ENCODE measurements at regions not wholly inside any gene's neighbourhood (a gene's known extent, or its start where the extent isn't known, plus 50 kb on each side); places are given as distances from the start of the nearest gene placed in this dataset.
A peak's percentile ranks its signal among the peaks of the same experiment; 100 is the strongest.

DNA sequence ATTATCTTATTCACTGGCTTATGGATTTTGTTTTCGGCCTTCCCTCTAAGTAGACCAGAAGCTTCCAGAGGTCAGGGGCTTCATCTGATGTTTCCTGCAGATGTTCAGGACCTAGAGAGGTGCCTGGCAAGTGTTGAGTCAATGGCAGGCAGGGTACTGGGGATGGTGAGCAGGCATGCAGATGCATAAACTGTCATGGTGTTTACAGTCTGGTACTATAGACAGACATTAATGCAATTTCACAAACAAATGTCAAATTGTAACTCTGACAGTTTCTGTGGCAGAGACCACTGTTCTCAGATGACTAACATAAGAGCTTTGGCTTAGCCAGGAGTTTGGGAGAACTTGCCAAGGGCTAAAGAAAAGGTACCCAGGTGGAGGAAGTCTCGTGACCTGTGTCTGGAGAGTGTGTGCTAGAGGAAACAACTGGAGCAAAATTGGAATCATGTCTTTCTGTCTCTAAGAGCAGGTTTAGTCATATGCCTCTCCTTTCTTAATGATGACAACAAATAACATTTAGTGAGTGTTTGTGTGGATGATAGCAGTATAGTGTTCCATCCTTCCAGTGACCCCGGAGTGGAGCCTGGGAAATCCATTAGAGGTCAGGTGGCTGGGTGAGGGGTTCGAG, 53.7 kb upstream of the TRAK1 start:
- DNase-seq, result no peak

DNA sequence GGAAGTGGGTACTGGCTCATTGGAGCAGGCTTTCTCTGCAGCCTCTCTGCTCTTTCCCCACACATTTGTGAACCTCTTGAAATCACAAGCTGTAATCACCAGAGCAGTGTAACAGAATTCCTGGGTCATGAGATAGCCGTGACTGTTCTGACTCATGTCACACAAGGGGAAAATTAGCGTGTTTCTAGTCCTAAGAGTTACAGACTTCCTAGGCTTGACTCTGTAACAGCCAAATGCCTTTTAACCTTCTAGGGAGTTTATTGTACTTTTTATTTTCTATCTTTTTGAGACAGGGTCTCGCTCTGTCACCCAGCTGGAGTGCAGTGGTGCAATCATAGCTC, 54.7 kb upstream of the TRAK1 start:
- no peak for DNase-seq

DNA sequence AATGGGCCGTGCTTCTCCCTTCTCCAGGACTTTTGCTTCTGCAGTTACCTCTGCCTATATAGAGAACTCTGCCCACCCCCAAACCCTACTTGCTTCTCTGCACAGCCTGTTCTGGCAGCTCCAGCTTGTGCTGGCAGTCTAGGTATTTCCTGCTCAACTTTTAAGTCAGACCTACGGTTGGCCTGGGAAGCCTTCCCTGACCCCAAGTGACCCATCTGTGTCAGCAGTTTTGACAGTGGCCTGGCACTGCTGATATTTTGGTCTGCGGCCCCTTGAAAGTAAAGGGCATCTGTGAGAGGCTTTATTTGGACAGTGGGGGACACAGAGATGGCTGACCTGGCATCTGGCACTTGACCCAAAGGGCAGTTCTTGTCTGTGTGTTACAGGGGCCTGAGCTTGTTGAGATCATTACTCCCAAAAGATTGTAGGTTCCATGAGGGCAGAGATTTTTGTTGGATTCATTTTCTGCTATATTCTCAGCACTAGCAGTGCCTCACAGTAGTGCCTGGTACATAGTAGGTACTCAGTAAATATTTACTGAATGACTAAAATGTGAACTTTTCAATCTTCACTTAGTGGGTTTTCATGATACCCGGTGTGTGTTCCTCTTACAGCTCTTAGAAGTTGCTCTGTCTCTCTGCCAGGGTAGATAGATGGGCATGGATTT, 55.2 kb upstream of the TRAK1 start:
- DNase-seq, result no peak

DNA sequence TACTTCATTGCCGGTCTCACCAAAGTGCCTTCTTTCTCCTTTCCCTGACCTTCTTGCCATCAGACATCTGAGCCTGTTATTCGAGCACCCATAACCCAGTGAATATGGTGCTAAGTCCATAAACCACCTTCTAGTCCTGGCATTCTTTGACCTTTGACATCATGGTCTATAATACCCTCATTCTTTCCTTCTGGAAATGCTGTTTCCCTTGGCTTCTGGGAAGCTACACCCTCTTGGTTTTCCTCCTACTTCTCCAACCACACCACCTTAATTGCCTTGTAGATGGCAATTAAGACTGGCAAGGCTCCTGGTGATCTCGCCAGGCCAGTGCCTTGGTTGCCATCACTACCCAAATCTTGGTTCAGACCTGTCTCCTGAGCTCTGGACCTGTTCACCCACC, 56.1 kb upstream of the TRAK1 start:
- no peak for DNase-seq

DNA sequence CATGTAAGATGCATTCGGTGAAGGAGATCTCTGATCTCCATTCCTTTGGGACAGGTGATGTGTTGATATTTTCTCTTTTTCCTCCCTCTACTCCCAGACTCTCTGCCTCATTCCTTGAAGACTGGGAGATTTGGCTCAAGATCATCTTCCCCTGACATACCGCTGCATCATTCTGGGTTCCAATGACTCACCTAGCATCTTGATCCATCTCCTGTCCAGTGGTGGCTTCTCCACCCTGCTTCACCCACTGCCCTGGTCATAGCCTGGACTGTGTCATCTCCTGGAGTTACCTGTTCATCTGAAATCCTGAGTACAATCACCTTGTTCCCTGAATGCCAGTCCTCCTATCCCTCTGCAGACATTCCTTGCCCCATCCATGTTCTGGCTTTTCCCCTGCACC, 57.4 kb upstream of the TRAK1 start:
- no peak for DNase-seq

DNA sequence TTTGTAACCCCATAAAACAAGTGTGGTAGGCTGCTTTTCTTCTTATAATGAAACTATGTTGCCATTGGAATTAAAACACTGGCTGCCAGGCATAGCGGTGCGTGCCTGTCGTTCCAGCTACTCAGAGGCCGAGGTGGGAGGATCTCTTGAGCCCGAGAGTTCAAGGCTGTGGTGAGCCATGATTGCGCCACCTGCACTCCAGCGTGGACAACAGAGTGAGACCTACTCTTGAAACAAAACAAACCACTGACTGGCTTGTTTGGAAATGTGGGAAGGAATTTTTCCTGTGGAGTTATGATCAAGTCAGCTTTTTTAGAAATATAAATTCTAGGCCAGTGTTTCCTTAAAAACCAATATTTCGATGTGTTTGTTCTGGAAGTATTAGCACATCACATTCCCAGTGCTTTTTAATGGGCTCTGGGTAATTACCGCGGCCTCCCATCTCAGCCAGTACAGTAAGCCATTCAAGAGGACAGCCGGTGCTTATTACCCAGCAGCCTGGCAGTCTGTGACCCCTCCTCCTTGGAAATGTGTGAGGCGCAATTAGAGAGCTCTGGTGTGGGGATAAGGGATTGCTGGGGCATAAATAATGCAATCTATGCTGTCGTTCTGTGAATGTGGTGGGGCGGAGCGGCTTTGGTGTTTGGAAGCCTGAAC, 58.3 kb upstream of the TRAK1 start:
- DNase-seq, result no peak

DNA sequence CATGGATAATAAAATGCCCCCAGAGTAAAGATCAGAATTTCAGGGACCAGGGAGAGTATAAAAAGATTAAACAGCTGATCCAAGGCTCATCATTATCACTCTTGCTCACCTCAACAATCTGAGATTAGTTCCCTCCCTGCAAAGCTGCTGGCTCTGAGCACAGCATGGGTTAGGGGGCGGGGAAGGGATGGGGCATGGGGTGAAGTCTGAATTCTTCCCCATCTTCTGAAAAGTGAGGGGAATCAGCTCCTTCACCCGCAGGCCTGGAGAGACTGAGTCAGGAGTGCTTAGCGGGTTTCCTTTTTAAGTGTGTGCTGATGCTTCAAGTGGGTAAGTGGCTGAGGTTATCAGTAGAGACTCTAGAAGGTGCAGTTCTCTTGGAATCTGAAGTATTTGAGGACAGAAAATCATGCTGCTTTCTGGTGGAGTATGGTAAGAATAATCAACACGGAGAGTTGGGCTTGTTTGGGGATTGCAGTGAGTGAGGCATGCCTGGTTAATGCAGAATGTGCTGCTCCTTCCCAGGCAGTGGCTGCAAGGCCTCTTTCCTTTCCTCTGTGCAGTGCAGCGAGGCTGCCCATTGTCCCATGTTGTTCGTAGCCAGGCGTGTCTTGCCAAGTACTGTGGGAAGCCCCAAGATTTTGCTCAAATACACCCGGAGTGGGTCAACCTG, 59.2 kb upstream of the TRAK1 start:
- no peak for DNase-seq

DNA sequence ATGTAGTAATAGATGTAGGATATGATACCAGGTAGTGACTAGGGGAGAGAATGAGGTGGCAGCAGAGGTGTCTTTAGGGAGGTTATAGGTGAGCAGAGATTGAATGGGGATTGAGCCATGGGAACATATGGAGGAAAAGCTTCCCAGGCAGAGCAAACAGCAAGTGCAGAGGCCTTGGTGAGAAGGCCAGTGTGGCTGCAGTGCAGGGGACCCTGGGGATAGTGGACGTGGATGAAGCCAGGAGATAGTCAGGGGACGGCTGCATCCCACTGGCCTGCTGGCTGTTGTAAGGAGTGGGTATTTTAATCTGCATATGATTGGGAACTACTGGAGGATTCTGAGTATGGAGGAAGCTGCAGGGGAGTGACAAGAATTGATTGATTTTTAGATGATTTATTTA, 62.7 kb upstream of the TRAK1 start:
- no peak for DNase-seq

DNA sequence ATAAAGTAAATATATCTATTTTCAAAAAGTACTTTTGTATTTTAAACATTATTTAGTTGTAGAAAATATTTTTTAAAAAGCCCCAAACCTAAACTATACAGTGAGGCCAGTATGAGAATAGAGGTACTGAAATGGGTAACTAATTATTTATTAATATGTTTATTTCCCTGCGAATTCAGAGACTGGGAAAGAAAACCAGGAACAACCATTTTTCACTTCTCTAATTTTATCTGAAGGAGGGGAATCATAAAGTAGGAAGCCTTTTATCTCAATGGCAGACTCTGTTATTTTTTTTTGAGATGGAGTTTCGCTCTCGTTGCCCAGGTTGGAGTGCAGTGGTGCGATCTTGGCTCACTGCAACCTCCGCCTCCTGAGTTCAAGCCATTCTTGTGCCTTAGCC, 63.6 kb upstream of the TRAK1 start:
- DNase-seq, result no peak

DNA sequence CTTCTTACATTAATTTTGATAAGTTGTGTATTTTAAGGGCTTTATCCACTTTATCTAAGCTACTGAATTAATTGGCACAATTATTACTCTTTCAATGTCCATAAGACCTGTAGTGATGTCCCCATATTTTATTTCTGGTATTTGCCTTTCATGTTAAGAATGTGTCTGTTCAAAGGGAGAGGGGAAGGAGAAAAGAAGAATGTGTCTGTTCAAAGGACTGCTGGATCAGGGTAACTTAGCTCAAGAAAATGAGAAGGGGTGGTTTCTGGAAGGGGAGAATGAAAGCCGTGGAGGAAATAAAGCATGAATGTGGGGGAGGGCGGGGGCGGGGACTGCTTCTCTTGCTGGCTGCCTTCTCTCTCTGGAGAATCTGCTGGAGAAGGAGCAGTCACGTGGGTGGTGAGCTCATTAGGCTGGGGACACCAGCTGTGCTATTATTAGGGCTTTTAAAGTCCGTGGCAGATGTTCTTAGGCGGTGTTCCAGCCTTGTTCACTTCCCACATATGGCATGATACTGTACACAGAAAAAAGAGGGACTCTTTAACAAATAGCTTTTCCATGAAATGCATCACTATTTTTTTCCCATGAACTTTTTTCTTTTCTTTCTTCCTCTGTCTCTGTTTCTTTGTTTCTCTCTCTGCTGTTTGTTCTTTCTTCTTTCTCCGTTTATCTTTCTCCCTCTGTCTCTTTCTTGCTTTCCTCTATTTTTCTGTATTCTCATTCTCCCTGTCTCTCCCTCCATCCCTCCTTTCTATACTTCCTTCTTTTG, 63.7 kb upstream of the ULK4 start:
- no peak for DNase-seq

DNA sequence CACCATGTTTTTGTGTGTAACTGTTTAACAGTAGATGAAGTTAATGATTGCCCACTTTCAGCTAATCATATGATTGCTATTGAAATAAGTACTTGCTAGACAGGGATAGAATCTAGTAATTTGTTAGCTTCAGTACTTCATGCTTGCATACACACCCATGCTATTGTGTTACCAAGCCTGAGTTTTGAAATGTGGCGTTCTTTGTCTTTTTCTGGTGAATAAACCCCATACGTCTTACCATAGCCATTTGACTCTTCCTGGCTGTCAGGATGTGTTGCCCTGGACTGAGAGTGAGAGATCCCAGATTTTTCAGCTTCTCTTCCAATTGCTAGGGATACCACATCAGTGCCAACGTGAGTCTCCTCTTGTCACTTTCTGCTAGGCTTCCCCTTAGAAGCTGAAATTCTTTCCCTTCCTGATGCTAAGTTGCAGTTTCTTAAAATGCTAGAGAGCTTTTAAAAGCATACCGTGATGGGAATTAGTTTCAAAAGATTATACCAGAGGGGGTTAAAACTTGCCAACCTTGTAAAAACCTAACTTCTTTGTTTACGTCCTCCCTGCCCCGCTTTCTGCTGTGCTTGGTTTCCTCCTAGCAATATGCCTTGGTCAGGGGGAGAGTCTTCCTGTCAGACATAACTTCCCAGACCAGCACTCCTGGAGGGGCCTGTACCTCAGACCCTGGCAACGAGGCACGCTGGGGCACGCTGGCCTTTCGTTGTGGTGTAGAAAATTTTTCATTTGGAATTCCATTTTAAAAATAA, 62.9 kb upstream of the ULK4 start:
- DNase-seq, result no peak

DNA sequence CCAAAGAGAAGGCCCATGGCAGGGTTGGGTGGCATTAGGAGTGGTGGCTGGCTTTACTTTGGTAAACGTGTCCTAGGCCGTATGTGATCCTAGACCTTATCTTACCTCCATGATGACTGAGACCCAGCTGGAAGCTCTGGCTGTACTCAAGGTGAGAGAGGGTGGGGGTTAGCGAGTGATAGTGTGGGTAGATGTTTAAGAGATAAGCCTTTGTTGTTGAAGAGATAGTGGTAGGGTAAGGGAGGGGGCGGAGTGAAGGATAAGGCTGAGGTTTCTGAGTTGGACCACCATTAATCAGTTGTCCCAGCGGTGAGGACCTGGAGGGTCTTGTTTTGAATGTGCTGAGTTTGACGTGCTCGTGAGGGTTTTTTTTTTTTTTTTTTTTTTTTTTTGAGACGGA, 61.5 kb upstream of the ULK4 start:
- DNase-seq, result no peak

DNA sequence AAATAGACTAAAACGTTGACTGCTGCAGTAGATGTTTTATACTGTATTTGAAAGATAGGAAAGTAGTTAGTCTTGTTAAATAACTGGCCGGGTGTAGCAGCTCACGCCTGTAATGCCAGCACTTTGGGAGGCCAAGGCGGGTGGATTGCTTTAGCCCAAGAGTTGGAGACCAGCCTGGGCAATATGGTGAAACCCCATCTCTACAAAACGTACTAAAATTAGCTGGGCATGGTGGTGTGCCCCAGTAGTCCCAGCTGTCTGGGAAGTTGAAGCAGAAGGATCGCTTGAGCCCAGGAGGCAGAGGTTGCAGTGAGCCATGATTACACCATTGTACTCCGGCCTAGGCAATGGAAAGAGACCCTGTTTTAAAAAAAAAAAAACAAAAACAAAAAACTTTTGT, 60.5 kb upstream of the ULK4 start:
- DNase-seq, result no peak

DNA sequence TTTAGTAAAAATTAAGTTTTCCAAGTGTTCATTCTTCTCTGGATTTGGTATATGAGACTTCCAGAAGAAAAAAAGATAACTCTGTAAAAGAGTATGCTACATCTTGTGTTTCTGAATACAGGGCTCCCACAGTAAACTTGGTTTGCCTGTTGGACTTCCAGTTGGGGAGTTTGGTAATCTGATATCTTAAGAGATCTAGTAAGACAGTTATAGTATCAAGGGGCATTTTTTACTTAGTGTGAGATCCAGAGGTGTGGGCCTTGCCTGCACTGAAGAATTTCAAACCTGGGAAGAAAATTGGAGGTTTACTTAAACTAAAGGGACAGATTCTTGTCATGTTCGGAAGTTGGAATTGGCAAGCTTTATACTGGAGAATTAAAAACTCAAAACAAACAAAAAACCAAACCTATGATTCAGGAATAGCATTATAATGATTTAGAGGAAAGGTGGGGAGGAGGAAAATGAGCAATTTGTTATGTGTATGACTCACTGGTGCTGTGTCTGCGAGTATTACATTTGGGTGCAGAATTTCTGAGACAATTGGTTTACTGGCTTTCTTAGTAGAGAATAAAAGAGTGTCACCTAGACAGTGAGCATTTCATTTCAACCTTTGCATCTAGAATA, 58.9 kb upstream of the ULK4 start:
- no peak for DNase-seq

DNA sequence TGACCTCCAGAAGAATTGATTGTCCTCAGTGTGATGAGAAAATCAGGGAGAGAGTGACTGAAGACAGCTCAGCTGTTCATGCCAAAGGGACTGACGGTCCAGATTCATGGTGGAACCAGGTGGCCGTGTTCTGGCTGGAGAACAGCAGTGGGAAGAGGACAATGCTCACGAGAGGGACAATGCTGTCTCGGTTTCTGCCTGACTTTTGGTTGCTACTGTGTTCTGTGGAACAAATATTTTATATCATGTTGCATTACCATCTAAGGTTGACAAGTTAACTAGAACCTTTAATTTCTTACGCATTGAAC, 58.0 kb upstream of the ULK4 start:
- DNase-seq, result no peak

DNA sequence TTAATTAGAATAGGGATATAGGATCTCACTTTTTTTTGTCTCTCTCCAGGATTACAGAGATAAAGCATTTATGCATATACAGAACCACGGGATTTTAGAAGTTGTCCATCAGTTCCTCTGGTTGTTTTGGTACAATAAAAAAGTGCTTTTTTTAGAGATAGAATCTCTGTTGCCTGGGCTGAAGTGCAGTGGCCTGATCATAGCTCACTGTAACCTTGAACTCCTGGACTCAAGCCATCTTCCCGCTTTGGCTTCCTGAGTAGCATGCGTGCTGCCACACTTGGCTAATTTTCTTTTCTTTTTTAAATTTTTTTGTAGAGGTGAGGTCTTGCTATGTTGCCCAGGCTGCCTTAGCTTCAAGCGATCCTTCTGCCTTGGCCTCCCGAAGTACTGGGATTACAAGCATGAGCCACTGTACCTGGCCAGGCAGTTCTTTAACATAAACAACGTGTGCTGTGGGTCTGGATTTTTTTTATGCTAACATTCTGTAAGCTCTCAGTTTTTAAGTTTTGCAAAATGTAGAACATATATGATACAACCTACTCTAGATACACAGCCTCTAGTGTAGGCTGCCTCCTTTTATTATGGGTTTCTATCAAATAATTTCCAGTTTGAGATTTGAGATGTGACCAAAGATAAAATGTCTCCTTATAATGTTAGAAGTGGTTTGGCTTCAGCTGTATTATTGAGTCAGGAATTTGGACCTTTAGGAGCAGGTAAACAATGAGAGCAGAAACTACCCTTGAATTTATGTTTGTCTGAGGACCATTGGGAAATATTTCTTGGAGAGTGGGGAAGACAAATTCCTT, 57.4 kb upstream of the ULK4 start:
- no peak for DNase-seq

DNA sequence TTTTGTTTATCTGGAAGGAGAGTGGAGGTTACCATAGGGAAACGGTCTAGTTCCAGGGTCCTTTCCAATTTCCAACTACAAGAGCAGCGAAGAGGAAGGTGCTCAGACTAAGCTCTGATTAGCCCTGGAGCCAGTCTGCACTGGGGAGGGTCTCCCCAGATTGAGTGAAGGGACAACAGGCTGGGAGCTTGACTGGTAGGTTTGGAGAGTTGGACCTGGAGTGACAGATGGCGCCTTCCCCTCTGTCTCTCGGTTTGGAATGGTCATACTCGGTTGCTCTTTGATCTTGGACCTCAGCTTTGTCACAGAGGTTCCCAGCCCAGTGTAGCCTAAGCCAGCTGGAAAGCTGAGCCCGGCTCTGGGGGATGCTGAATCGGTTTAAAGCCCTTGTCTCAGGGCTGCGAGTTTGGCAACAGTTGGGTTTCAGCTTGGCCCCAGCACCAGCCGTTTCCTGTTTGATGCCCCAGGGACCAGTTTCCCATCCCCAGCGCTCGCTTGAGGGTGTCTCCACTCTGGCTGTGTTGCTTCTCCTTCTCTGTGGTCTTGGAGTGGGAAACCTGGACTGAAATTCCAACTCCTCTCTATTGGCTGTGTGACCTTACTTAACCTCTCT, 53.1 kb upstream of the ULK4 start:
- no peak for DNase-seq

DNA sequence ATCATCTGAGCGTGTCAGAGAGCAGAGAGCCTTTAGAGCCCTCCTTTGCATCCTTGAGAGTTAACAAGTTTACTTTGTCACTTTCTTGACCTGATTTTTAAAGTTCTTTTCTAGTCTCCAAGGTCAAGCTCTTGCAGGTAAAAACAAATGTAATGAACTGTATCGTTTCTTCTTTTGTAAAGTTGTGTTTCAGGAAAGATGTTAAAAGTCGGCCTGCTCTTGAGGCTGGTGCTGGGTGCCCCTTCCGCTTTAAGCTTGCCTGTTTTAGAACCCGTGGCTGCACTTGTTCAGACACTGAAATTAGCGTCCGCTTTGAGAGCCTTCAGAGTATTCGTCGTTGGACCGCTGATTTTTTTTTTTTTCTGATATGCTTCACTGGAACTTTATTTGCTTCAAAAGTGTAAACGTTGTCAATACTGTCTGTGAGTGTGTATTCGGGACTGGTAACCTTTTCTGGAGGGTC, 52.6 kb upstream of the ULK4 start:
- no peak for DNase-seq

DNA sequence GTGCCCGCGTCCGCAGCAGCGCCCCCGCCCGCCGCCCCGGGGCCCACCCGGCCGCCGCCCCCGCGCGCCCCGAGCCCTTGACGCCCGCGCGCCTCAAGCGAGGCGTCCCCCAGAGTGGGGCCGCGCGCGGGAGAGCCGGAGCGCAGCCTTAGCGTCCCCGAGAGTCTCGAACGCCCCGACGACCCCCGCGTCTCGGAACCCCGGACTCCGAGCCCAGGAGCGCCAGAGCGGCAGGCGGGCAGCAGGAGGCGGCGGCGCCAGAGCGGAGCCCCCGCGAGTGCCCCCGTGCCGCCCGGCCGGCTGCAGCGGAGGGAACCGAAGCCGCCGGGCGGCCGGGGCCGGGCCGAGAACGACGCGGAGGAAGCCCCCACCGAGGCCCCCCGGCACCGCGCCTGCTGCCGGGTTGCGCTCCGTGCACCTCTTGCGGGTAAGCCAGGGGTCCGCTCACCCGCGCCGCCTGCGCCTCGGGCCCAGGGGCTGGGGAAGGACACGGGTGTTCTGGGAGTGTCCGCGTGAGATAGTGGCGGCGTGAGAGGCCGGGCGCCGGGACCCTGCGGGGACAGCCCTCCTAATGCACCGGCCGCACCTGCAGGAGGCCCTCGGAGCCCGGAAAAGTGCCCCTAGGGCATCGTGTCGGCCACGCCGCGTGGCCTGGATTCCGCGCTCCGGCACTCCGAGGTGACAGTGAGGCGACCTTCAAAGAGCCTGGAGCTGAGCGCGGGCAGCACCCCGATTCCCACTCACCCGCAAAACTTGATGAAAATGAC, 52.0 kb upstream of the ULK4 start:
- DNase-seq, result peak; percentile 4
